ENCODE measurements at regions not wholly inside any gene's neighbourhood (a gene's known extent, or its start where the extent isn't known, plus 50 kb on each side); places are given as distances from the start of the nearest gene placed in this dataset.

GRCh38 chr11:71383461-71383860 is 64.7 kb downstream of the DHCR7 start:
- no peak overlapping the region for H3K27ac Mint-ChIP-seq
- H3K9me3 Mint-ChIP-seq (ENCODE audit: insufficient read depth): no peaks in the 10 kb centered on the region
- H3K27me3 Mint-ChIP-seq (ENCODE audit: low read depth): peaks cover 5% of the 10 kb centered on the region
- ChIA-PET CTCF (no interaction called here), POLR2A (no interaction called here)
- H3K4me1 Mint-ChIP-seq (ENCODE audit: low read depth): no peaks in the 10 kb centered on the region
- H3K4me3 Mint-ChIP-seq: no peak overlapping the region
- DNase-seq (no peak), ATAC-seq (no peak)
- H3K36me3 Mint-ChIP-seq (ENCODE audit: low read depth): no peaks in the 10 kb centered on the region

- ATAC-seq: no peak
- H3K27ac Mint-ChIP-seq: no peak overlapping the region
- H3K4me1 Mint-ChIP-seq (ENCODE audit: low read depth): no peaks in the 10 kb centered on the region
- peaks cover 5% of the 10 kb centered on the region for H3K27me3 Mint-ChIP-seq (ENCODE audit: low read depth)
- no peaks in the 10 kb centered on the region for H3K9me3 Mint-ChIP-seq (ENCODE audit: insufficient read depth)
- H3K4me3 Mint-ChIP-seq: no peak overlapping the region
- no peaks in the 10 kb centered on the region for H3K36me3 Mint-ChIP-seq (ENCODE audit: low read depth)
- ChIA-PET POLR2A (no interaction called here), CTCF (no interaction called here)
- no peak for DNase-seq
Measured at GRCh38 chr11:71381781-71382505, 66.2 kb downstream of the DHCR7 start.

GRCh38 chr11:71379701-71380100 is 68.5 kb downstream of the DHCR7 start:
- DNase-seq: no peak
- Mint-ChIP-seq H3K27me3 (ENCODE audit: low read depth) (peaks cover 3% of the 10 kb centered on the region), H3K4me3 (no peak overlapping the region), H3K4me1 (ENCODE audit: low read depth) (no peaks in the 10 kb centered on the region), H3K36me3 (ENCODE audit: low read depth) (no peaks in the 10 kb centered on the region), H3K27ac (no peak overlapping the region), H3K9me3 (ENCODE audit: insufficient read depth) (no peaks in the 10 kb centered on the region)
- ChIA-PET POLR2A (no interaction called here), CTCF (no interaction called here)
- ATAC-seq: no peak

DNA sequence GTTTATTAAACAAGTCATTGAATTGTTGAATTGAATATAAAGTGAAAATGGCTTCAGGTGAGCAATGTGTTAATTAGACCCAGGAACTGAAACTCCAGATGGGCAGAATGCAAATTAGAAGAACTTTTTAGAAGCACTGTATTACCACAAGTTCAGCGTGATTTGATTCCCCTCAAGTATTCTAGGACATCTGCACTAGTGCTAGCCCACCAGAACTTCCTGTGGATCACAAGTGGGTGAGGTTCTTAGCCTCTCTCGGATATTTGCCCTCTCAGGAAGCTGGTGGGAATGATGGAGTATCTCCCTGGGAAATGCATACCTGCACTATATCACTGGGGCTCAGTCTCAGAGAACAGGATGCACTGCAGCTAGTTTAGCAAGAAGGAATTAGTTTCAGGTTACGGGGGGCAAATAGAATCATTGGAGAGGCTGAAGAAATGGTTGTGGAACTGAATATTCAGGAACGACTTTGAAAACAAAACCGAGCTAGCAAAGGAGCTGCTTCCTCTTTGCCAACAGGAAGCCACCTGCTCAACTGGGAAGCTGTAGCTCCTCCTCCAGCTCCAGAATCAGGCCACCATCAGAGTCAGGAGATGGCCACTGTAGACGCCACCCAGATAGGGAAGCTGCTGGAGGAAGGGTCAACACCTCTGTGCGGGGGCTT is 74.3 kb downstream of the DHCR7 start:
- no peaks in the 10 kb centered on the region for H3K4me1 Mint-ChIP-seq (ENCODE audit: low read depth)
- ChIA-PET POLR2A (no interaction called here), CTCF (no interaction called here)
- H3K4me3 Mint-ChIP-seq: no peak overlapping the region
- no peak overlapping the region for H3K27ac Mint-ChIP-seq
- DNase-seq (no peak), ATAC-seq (no peak)
- no peaks in the 10 kb centered on the region for H3K9me3 Mint-ChIP-seq (ENCODE audit: insufficient read depth)
- no peaks in the 10 kb centered on the region for H3K36me3 Mint-ChIP-seq (ENCODE audit: low read depth)
- peaks cover 2% of the 10 kb centered on the region for H3K27me3 Mint-ChIP-seq (ENCODE audit: low read depth)

DNA sequence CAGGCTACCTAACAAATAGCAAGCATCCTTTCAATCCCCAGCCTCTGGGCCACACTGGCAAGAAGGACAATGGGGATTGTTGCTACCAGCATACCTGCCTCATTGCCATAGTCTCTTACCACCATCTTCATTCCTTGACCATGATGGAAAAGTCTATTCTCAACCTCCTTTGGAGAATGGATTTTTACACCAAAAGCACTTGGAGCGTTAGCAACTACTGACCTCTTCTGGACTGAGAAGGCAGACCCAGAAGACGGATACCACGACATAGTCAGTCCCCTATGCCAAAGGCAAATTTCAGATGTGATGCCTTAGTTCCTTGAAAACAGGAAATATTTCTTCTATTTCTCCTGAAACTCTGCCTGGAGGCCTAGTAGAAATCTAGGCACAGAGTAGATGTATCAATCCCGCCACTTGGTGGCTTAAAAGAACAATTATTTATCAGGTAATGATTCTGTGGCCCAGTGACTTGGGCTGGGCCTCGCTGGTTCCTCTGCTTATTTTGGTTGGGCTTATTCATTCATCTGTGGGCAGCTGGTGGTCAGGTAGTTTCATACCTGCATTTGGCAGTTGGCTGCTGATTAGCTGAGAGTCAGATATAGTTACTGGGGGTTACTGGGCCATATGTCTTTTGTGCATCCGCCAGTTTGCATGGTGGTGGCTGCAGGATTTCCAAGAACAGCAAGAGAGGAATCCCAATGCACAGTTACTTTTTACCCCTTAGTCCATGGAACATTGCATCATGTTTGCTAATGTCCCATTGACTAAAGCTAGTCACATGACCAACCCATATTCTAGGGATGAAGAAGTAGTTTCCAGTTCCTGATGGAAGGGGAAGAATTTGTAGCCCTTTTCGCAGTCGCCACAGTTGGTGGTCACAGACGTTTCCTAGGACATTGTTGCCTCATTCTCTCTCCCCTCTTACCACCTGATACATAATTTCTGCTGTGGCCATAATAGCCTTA is 75.2 kb downstream of the DHCR7 start:
- Mint-ChIP-seq H3K36me3 (ENCODE audit: low read depth) (no peaks in the 10 kb centered on the region), H3K27me3 (ENCODE audit: low read depth) (no peaks in the 10 kb centered on the region), H3K27ac (no peak overlapping the region), H3K4me3 (no peak overlapping the region), H3K9me3 (ENCODE audit: insufficient read depth) (no peaks in the 10 kb centered on the region), H3K4me1 (ENCODE audit: low read depth) (no peaks in the 10 kb centered on the region)
- ChIA-PET CTCF (no interaction called here), POLR2A (no interaction called here)
- no peak for ATAC-seq
- DNase-seq: no peak

- Mint-ChIP-seq H3K27me3 (ENCODE audit: low read depth) (no peaks in the 10 kb centered on the region), H3K9me3 (ENCODE audit: insufficient read depth) (no peaks in the 10 kb centered on the region), H3K36me3 (ENCODE audit: low read depth) (no peaks in the 10 kb centered on the region), H3K4me3 (no peak overlapping the region), H3K4me1 (ENCODE audit: low read depth) (no peaks in the 10 kb centered on the region), H3K27ac (no peak overlapping the region)
- ATAC-seq (no peak), DNase-seq (no peak)
- CTCF ChIA-PET: no interaction called here
- POLR2A ChIA-PET: no interaction called here
Measured at GRCh38 chr11:71371674-71372069, 76.5 kb downstream of the DHCR7 start.

DNA sequence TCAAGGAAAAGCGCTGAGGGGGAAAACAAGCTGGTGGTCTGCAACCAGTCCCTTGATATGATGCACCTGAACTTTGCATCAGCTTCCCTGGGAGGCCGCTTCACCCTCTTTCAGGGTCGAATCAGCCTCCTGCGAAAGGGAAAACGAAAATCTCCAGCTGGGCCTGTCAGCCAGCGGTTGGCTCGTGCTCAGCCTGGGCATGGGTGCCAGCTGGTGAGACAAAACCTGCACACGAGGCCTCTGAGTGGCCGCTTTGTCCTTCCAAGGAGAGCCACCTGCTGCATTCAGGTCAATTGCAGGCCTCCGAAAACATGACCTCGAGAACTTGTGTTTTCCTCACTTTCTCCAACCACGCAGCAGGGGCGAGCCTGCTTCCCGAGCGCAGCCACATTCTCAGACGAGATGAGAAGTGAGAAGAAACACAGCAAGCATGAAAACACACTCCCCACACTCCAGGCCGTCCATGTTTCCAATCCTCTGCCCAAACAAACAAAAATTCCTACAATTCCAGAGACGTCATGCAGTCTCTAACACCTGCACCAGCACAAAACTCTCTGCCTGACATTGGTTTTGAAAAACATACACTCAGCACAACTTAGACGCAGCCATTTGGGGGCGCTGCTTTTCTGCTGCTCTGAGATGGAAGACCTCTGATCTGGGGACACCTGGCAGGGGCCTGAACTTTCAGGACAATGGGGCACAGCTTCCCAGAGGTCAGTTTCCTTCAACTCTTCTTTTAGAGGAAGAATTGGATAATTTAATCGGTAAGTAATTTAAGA is 77.1 kb downstream of the DHCR7 start:
- Mint-ChIP-seq H3K27ac (no peak overlapping the region), H3K36me3 (ENCODE audit: low read depth) (no peaks in the 10 kb centered on the region), H3K4me3 (no peak overlapping the region), H3K4me1 (ENCODE audit: low read depth) (no peaks in the 10 kb centered on the region), H3K9me3 (ENCODE audit: insufficient read depth) (no peaks in the 10 kb centered on the region), H3K27me3 (ENCODE audit: low read depth) (no peaks in the 10 kb centered on the region)
- ATAC-seq: no peak
- CTCF ChIA-PET: no interaction called here
- POLR2A ChIA-PET: no interaction called here
- DNase-seq: no peak

- ChIA-PET CTCF (no interaction called here), POLR2A (no interaction called here)
- DNase-seq: no peak
- Mint-ChIP-seq H3K4me3 (no peak overlapping the region), H3K27ac (no peak overlapping the region), H3K27me3 (ENCODE audit: low read depth) (no peaks in the 10 kb centered on the region), H3K36me3 (ENCODE audit: low read depth) (no peaks in the 10 kb centered on the region), H3K4me1 (ENCODE audit: low read depth) (no peaks in the 10 kb centered on the region), H3K9me3 (ENCODE audit: insufficient read depth) (no peaks in the 10 kb centered on the region)
- no peak for ATAC-seq
Measured at GRCh38 chr11:71370020-71370747, 78.0 kb downstream of the DHCR7 start.

GRCh38 chr11:71369411-71369810 is 78.8 kb downstream of the DHCR7 start:
- Mint-ChIP-seq H3K36me3 (ENCODE audit: low read depth) (no peaks in the 10 kb centered on the region), H3K27me3 (ENCODE audit: low read depth) (no peaks in the 10 kb centered on the region), H3K9me3 (ENCODE audit: insufficient read depth) (no peaks in the 10 kb centered on the region), H3K4me1 (ENCODE audit: low read depth) (no peaks in the 10 kb centered on the region), H3K27ac (no peak overlapping the region), H3K4me3 (no peak overlapping the region)
- ATAC-seq (no peak), DNase-seq (no peak)
- ChIA-PET CTCF (no interaction called here), POLR2A (no interaction called here)

GRCh38 chr11:71368966-71369365 is 79.2 kb downstream of the DHCR7 start:
- no peaks in the 10 kb centered on the region for H3K27me3 Mint-ChIP-seq (ENCODE audit: low read depth)
- H3K4me1 Mint-ChIP-seq (ENCODE audit: low read depth): no peaks in the 10 kb centered on the region
- no peak overlapping the region for H3K4me3 Mint-ChIP-seq
- ChIA-PET CTCF (no interaction called here), POLR2A (interaction anchor here (0.5 kb wide), 1 partner anchor 83 kb away, joined by 4 read pairs; no protein-coding TSS in a partner anchor)
- H3K36me3 Mint-ChIP-seq (ENCODE audit: low read depth): no peaks in the 10 kb centered on the region
- no peak overlapping the region for H3K27ac Mint-ChIP-seq
- no peak for DNase-seq
- no peaks in the 10 kb centered on the region for H3K9me3 Mint-ChIP-seq (ENCODE audit: insufficient read depth)
- ATAC-seq: no peak

- Mint-ChIP-seq H3K36me3 (ENCODE audit: low read depth) (no peaks in the 10 kb centered on the region), H3K4me1 (ENCODE audit: low read depth) (no peaks in the 10 kb centered on the region), H3K27ac (no peak overlapping the region), H3K27me3 (ENCODE audit: low read depth) (no peaks in the 10 kb centered on the region), H3K4me3 (no peak overlapping the region), H3K9me3 (ENCODE audit: insufficient read depth) (no peaks in the 10 kb centered on the region)
- ChIA-PET POLR2A (no interaction called here), CTCF (no interaction called here)
- ATAC-seq (no peak), DNase-seq (no peak)
Measured at GRCh38 chr11:71367756-71368155, 80.4 kb downstream of the DHCR7 start.

All from activated CD8-positive, alpha-beta T cell treated with anti-CD3 and anti-CD28 coated beads, Interleukin-2, amount 10 ng/mL, durations not matched to agents 7 days and 5 days (primary cell).